SK-N-SH (cell line): ENCODE measurements at regions not wholly inside any gene's neighbourhood (a gene's known extent, or its start where the extent isn't known, plus 50 kb on each side); places are given as distances from the start of the nearest gene placed in this dataset.

Experiments used
- CTCF ChIP-seq: fragments of 200-600 bp; sonication (generic); IDR thresholded peaks from 2 replicates; pipeline ENCODE4 v1.6.1; 2017; ENCODE audit warnings: antibody characterized with exemption, mild to moderate bottlenecking, moderate library complexity
- EP300 ChIP-seq, 2 experiments: IDR thresholded peaks; 2 replicates each; pipeline versions ENCODE4 v1.4.0 to v1.6.1; 2012; ENCODE audit warnings: borderline replicate concordance in 1 of 2, low read depth in 1 of 2, low read length in 1 of 2
- EZH2phosphoT487 ChIP-seq: fragments of 200-600 bp; sonication (generic); IDR thresholded peaks from 2 replicates; pipeline ENCODE4 v1.6.1; 2017; ENCODE audit warnings: low read depth, mixed run types, mild to moderate bottlenecking, antibody characterized with exemption, moderate library complexity, borderline replicate concordance
- FOSL2 ChIP-seq: IDR thresholded peaks from 2 replicates; pipeline ENCODE4 v1.4.0; 2012; ENCODE audit warnings: low read depth, mild to moderate bottlenecking, moderate library complexity, borderline replicate concordance
- GABPA ChIP-seq: IDR thresholded peaks from 2 replicates; pipeline ENCODE4 v1.4.0; 2012; ENCODE audit warnings: low read depth, mild to moderate bottlenecking
- GATA2 ChIP-seq: sonication (generic); formaldehyde crosslinking; IDR thresholded peaks from 2 replicates; pipeline ENCODE4 v1.5.0; 2020; ENCODE audit warnings: mild to moderate bottlenecking, missing genetic modification reagents
- SMC3 ChIP-seq: IDR thresholded peaks from 2 replicates; pipeline ENCODE4 v1.6.1; 2012; ENCODE audit warnings: low read depth, low read length, improper control_type of control experiment
- USF1 ChIP-seq: IDR thresholded peaks from 2 replicates; pipeline ENCODE4 v1.4.0; 2012; ENCODE audit warnings: low read depth, borderline replicate concordance

GRCh38 chr3:145648396-145648795 lies 512.6 kb downstream of the PLOD2 start:
- no peak for TF ChIP-seq CTCF
- TF ChIP-seq SMC3: no peak
- TF ChIP-seq GATA2 (CRISPR knock-in tag): no peak
- TF ChIP-seq EP300 (IDR thresholded peaks at IDR 0.05; ENCODE audit: borderline replicate concordance in 1 of 2, low read depth in 1 of 2, low read length in 1 of 2): no peak
- TF ChIP-seq USF1: no peak
- TF ChIP-seq GABPA: no peak
- no peak for TF ChIP-seq FOSL2
- no peak for TF ChIP-seq EZH2phosphoT487
